Inflammatory macrophage treated with lipopolysaccharide for 4 hours (primary cell): ENCODE measurements at regions not wholly inside any gene's neighbourhood (a gene's known extent, or its start where the extent isn't known, plus 50 kb on each side); places are given as distances from the start of the nearest gene placed in this dataset.

Source experiments
- DNase-seq: peaks from one replicate; pipeline ENCODE4 v3.0.0-alpha.2; 2020

DNA sequence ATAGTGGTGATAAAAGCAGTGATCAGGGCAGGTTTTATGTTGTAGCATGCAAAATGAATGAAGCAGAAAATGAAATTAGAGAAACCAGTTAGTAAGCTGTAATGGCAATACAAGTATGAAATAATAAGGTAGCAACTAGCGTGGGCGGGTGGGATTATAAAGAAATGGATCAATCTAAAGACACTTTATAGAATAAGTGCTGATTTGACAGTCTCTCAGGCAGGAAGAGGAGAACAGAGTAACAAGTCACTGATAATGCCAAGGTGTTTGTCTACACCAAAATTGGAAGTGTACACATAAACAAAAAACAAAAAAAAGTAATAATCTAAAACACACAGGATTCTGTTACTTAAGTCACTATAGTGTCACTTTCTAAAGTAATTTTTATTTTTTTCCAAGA is 51.0 kb upstream of the PCBP1 start:
- no peak for DNase-seq

GRCh38 chr2:70035344-70035844 is 51.9 kb upstream of the PCBP1 start:
- no peak for DNase-seq

- DNase-seq, result peak; percentile 32
Measured at GRCh38 chr2:70030724-70031420, 56.4 kb upstream of the PCBP1 start.

DNA sequence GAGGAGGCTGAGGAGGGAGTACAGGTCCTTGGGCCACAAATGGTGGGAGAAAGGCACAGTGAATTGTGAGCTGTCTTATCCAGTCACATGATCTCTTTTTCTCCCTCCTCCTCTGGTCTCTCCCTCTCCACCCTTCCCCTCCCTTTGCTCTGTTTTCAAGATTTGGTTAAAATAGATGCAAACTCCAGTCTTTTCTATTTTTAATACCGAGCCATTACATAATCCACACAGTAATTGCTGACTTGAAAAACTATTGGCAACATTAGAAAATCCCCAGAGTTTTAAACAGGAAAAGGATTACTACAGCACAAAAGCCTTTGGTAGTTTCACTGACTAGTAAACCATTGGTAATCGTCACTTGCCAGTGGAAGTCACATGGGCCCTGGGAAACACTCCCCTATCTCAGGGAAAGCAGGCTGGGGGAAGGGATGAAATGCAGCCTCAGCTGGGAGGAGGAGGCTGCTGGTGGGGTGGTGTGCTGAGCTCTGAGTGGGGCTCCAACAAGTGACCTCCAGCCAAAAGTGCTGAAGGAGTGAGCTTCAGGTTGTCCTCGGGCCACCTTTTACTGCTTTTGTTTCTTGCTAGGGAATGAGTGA is 57.4 kb upstream of the PCBP1 start:
- peak; percentile 98 for DNase-seq

DNA sequence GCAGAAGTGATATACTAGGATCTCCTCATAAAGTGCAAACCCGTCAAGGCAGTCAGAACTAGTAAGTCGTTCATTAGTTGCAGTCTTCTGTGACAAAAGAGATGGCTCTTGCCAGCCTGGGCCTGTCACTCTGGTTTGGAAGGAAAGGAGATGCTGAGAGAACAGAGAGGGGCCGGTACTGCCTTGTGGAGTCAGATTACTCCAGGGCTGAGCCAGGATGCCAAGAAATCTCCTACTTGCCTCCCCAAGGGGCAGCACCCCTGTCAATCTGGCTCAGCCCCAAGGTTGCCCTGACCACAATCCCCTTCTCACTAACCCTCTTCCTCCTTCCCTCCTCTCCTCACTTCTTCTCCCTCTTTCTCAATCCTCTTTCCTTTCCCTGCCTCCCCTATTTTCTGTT is 62.9 kb upstream of the ASPRV1 start:
- DNase-seq, result no peak

GRCh38 chr2:70019096-70019495 is 57.7 kb upstream of the ASPRV1 start:
- DNase-seq, result peak; percentile 97

DNA sequence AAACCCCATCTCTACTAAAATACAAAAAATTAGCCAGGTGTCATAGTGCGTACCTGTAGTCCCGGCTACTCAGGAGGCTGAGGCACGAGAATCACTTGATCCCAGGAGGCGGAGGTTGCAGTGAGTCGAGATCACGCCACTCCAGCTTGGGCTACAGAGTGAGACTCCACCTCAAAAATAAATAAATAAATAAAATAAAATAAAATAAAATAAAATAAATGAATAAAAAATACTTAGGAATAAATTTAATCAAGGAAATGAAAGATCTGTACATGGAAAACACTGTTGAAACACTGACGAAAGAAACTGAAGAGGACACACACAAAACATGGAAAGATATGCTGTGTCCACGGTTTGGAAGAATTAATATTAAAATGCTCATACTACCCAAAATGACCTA is 56.5 kb upstream of the ASPRV1 start:
- no peak for DNase-seq

GRCh38 chr2:70014959-70015358 is 53.5 kb upstream of the ASPRV1 start:
- DNase-seq, result peak; percentile 53

DNA sequence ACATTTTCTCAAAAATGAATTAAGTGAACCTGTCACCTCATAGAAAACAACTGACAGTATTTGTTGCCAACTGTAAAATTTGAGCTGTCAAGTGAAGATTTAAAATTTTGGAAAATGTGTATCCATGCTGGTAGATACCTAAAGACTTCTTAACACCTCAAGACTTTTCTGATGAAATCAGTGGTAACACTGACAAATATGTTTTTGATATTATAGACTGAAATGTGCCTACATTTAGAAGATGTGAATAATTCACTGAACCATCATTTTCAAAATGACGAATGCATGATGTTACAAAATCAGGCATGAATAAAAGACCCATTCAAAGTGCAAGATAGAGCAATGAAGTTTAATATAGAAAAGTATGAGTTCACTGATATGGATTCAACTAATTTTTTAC is 51.5 kb upstream of the ASPRV1 start:
- no peak for DNase-seq

DNA sequence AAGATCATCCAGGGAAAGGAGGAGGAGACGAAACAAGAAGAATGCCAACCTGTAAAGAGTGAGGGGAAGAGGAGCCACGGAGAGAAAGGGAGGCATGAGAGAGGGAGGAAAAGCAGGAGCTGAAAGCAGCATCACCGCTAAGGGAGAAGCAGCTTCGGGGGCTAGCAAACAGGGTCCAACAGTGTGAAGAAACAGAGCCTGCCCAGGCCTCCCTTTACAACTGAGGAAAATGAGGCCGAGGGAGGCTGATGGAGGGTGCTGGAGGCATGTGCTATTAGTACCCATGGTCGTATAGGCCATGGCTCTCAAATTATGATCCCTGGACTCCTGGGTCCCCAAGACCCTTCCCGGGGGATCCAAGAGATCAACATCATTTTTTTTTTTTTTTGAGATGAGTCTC is 50.4 kb upstream of the ASPRV1 start:
- DNase-seq, result no peak

DNA sequence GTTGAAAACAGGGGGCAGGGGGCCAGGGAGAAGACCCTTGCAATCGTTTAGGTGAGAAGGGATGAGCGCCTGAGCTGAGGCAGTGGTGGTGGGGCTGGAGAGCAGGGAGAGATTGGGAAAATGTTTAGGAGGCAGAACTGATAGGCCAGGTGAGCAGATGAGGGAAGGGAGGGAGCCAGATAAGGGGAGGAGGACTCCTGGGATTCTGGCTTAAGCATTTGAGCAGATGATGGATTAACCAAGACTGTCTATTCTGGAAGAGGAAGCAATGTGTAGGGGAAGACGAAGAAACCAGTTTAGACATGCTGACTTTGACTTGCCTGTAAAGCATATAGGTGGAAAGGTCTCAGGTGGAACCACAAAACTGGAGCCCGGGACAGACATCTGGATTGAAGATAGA is 49.9 kb upstream of the ASPRV1 start:
- no peak for DNase-seq
